PC-3 (cell line): ENCODE measurements at regions not wholly inside any gene's neighbourhood (a gene's known extent, or its start where the extent isn't known, plus 50 kb on each side); places are given as distances from the start of the nearest gene placed in this dataset.

Experiments
- ATAC-seq: fragments of 200-7000 bp; cut with Tn5 transposase; 2 replicates; pipeline ENCODE4 v1.9.1; 2020; ENCODE audit warnings: mild to moderate bottlenecking, moderate library complexity
- BruUV-seq: library from RNA; stranded (reverse); fragments of 400-500 nt; replicated peaks from 2 replicates; lab custom pipeline; 2021; lab: Mats Ljungman, UMichigan
- CTCF ChIA-PET: fragments of 300-600 bp; sonication (Branson Sonifier 250); formaldehyde crosslinking; loops from one replicate; lab custom pipeline; 2022; ENCODE audit warnings: antibody characterized with exemption; lab: Charles Lee
- POLR2A ChIA-PET: fragments of 300-600 bp; sonication (Branson Sonifier 250); formaldehyde crosslinking; loops from one replicate; lab custom pipeline; 2022; ENCODE audit warnings: antibody characterized with exemption; ENCODE audit not compliant: unreplicated experiment; lab: Charles Lee
- DNase-seq: peaks from one replicate; pipeline ENCODE4 v3.0.0-alpha.2; 2015
- H2AFZ ChIP-seq: fragments of 300-600 bp; sonication (generic); 2 replicates; pipeline ENCODE4 v1.6.0; 2016; ENCODE audit warnings: antibody characterized with exemption, low read length
- H3F3A ChIP-seq: fragments of 300-600 bp; sonication (generic); one replicate; pipeline ENCODE4 v1.6.0; 2017; ENCODE audit warnings: antibody characterized with exemption, low read length, control low read depth, mild to moderate bottlenecking; ENCODE audit not compliant: unreplicated experiment
- H3K27ac ChIP-seq: fragments of 300-600 bp; sonication (generic); 2 replicates; pipeline ENCODE4 v1.5.1; 2016; ENCODE audit warnings: mild to moderate bottlenecking, low read length
- H3K27me3 ChIP-seq: fragments of 300-600 bp; sonication (generic); 2 replicates; pipeline ENCODE4 v1.6.1; 2016; ENCODE audit warnings: low read length, mixed read lengths
- H3K36me3 ChIP-seq: fragments of 300-600 bp; sonication (generic); 2 replicates; pipeline ENCODE4 v1.6.1; 2016; ENCODE audit warnings: low read depth, mixed run types, low read length, mixed read lengths
- H3K4me1 ChIP-seq: fragments of 300-600 bp; sonication (generic); 2 replicates; pipeline ENCODE4 v1.5.1; 2016; ENCODE audit warnings: low read length; ENCODE audit not compliant: insufficient read depth
- H3K4me2 ChIP-seq: fragments of 300-600 bp; sonication (generic); 2 replicates; pipeline ENCODE4 v1.6.0; 2016; ENCODE audit warnings: low read length
- H3K4me3 ChIP-seq: fragments of 300-600 bp; sonication (generic); 2 replicates; pipeline ENCODE4 v1.5.1; 2016; ENCODE audit warnings: mild to moderate bottlenecking, low read length, mixed read lengths
- H3K79me2 ChIP-seq: fragments of 300-600 bp; sonication (generic); 2 replicates; pipeline ENCODE4 v1.6.1; 2017; ENCODE audit warnings: low read length, mixed read lengths
- H3K9ac ChIP-seq: fragments of 300-600 bp; sonication (generic); 2 replicates; pipeline ENCODE4 v1.6.0; 2016; ENCODE audit warnings: mild to moderate bottlenecking, low read length
- H3K9me2 ChIP-seq: fragments of 300-600 bp; sonication (generic); replicated peaks from 2 replicates; pipeline ENCODE4 v1.6.1; 2016; ENCODE audit warnings: mixed run types, low read length, mixed read lengths
- H3K9me3 ChIP-seq: fragments of 300-600 bp; sonication (generic); 2 replicates; pipeline ENCODE4 v1.6.1; 2016; ENCODE audit warnings: low read length, mixed read lengths
- H4K20me1 ChIP-seq: fragments of 300-600 bp; sonication (generic); 2 replicates; pipeline ENCODE4 v1.6.1; 2016; ENCODE audit warnings: low read length, mixed read lengths
- EZH2 ChIP-seq: fragments of 300-600 bp; sonication (generic); IDR thresholded peaks from one replicate; pipeline ENCODE4 v1.6.1; 2017; ENCODE audit warnings: antibody characterized with exemption, mild to moderate bottlenecking, low read length; ENCODE audit not compliant: unreplicated experiment
- EZH2phosphoT487 ChIP-seq: fragments of 300-600 bp; sonication (generic); IDR thresholded peaks from 2 replicates; pipeline ENCODE4 v1.6.1; 2018; ENCODE audit warnings: mild to moderate bottlenecking, antibody characterized with exemption, low read length, borderline replicate concordance
- intact Hi-C: fragments of 100-400 bp; cut with micrococcal nuclease; formaldehyde crosslinking; loops from 2 replicates; pipeline ENCODE4 v1.9.0; 2023
- TF ChIP-seq, protein P1 (sequence below): fragments of 300-600 bp; sonication (generic); conservative IDR thresholded peaks from 2 replicates; pipeline ENCODE4 v1.5.1; 2017; ENCODE audit warnings: antibody characterized with exemption, low read depth, mild to moderate bottlenecking, low read length

DNA sequence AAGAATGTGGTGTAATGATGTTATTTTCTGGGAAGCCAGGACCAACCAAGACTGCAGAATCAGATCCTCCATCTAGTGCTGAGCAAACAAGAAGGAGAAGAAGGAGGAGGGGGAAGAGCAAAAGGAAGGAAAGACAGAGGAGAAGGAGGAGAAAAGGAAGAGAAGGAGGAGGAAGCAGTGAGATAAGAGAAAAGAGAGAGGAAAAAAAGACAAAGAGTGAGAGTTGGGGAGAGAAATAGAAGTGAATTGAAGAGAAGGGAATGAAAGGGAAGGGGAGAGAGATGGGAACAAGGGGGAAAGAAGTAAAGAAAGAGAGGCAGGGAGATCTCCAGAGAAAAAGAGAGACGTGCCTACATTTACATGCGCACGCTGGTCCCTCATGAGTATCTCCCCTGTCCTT lies 153.5 kb downstream of the MN1 start:
- Histone ChIP-seq H3F3A (no peaks in the 10 kb centered on the region), H3K4me1 (no peaks in the 10 kb centered on the region), H3K9me3 (no peaks in the 10 kb centered on the region), H2AFZ (no peak overlapping the region), H3K9ac (no peak overlapping the region), H3K4me2 (no peak overlapping the region), H3K27me3 (no peaks in the 10 kb centered on the region), H3K36me3 (no peaks in the 10 kb centered on the region), H3K9me2 (no peaks in the 10 kb centered on the region), H3K27ac (no peak overlapping the region), H3K4me3 (no peak overlapping the region), H3K79me2 (no peaks in the 10 kb centered on the region), H4K20me1 (no peaks in the 10 kb centered on the region)
- POLR2A ChIA-PET = no interaction called here
- CTCF ChIA-PET = no interaction called here
- DNase-seq = no peak
- no TSS peak for BruUV-seq
- no peak for ATAC-seq
- intact Hi-C loops = no loop called here
- TF ChIP-seq, protein P1, sequence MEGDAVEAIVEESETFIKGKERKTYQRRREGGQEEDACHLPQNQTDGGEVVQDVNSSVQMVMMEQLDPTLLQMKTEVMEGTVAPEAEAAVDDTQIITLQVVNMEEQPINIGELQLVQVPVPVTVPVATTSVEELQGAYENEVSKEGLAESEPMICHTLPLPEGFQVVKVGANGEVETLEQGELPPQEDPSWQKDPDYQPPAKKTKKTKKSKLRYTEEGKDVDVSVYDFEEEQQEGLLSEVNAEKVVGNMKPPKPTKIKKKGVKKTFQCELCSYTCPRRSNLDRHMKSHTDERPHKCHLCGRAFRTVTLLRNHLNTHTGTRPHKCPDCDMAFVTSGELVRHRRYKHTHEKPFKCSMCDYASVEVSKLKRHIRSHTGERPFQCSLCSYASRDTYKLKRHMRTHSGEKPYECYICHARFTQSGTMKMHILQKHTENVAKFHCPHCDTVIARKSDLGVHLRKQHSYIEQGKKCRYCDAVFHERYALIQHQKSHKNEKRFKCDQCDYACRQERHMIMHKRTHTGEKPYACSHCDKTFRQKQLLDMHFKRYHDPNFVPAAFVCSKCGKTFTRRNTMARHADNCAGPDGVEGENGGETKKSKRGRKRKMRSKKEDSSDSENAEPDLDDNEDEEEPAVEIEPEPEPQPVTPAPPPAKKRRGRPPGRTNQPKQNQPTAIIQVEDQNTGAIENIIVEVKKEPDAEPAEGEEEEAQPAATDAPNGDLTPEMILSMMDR = no peak
- no peak for TF ChIP-seq EZH2
- no peak for TF ChIP-seq EZH2phosphoT487

DNA sequence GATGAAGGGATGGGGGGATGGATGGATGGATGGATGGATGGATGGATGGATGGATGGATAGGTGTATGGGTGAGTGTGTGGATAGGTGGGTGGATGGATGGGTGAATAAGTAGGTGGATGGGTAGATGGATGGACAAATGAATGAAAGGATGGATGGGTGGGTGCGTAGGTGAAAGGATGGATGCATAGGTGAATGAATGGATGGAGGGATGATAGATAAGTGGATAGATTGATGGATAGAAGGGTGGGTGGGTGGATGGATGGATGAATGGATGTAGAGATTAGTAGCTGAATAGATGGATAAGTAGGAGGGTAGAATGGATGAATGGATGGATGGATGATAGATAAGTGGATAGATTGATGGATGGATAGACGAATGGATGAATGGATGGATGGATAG lies 152.7 kb downstream of the MN1 start:
- no TSS peak for BruUV-seq
- no peak overlapping the region for H3K4me3 ChIP-seq
- no peak overlapping the region for H3K27ac ChIP-seq
- intact Hi-C loops = no loop called here
- H3K36me3 ChIP-seq = no peaks in the 10 kb centered on the region
- ATAC-seq = no peak
- ChIA-PET POLR2A (no interaction called here), CTCF (no interaction called here)
- no peaks in the 10 kb centered on the region for H3K4me1 ChIP-seq
- H4K20me1 ChIP-seq = no peaks in the 10 kb centered on the region
- H3K79me2 ChIP-seq = no peaks in the 10 kb centered on the region
- DNase-seq = no peak
- no peak overlapping the region for H3K4me2 ChIP-seq
- H3K9me3 ChIP-seq = no peaks in the 10 kb centered on the region
- H3K9ac ChIP-seq = no peak overlapping the region
- no peak overlapping the region for H2AFZ ChIP-seq
- no peak for TF ChIP-seq EZH2
- TF ChIP-seq, protein P1 = no peak
- no peak for TF ChIP-seq EZH2phosphoT487
- no peaks in the 10 kb centered on the region for H3K27me3 ChIP-seq
- H3K9me2 ChIP-seq = no peaks in the 10 kb centered on the region
- H3F3A ChIP-seq = no peaks in the 10 kb centered on the region

DNA sequence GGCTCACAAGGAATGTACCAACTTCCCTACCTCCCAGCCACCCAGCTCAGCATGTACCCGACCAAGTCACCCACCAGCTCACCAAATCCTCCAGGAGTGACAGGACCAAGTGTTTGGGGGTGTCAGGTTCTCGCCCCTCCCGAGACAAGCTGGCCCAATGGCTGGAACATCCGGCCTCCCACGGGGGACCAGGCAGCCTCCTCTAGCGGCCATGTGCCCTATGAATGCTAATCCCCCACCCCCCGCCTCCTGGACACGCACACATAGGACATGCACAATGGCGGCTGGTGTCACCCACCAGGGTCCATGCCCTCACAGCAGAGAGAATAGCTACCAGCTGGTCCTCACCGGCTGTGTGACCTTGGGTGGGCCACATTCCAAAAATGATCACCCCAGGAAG lies 151.0 kb downstream of the MN1 start:
- Histone ChIP-seq H3K4me3 (no peak overlapping the region), H3K9me3 (no peaks in the 10 kb centered on the region), H3K9ac (no peak overlapping the region), H3K27ac (no peak overlapping the region), H3K4me1 (no peaks in the 10 kb centered on the region), H3K79me2 (no peaks in the 10 kb centered on the region), H4K20me1 (no peaks in the 10 kb centered on the region), H3K36me3 (no peaks in the 10 kb centered on the region), H3K4me2 (no peak overlapping the region), H3F3A (no peaks in the 10 kb centered on the region), H3K27me3 (no peaks in the 10 kb centered on the region), H2AFZ (no peak overlapping the region), H3K9me2 (no peaks in the 10 kb centered on the region)
- intact Hi-C loops = no loop called here
- ChIA-PET POLR2A (interaction anchor here (0.7 kb wide), 1 partner anchor 33 kb away, joined by 4 read pairs; no protein-coding TSS in a partner anchor), CTCF (no interaction called here)
- DNase-seq (no peak), ATAC-seq (no peak)
- BruUV-seq = no TSS peak
- no peak for TF ChIP-seq EZH2
- TF ChIP-seq, protein P1 = no peak
- no peak for TF ChIP-seq EZH2phosphoT487
